Vagina (tissue), 2 donors: ENCODE measurements at regions not wholly inside any gene's neighbourhood (a gene's known extent, or its start where the extent isn't known, plus 50 kb on each side); places are given as distances from the start of the nearest gene placed in this dataset.

Experiments used
- CTCF ChIP-seq, 3 experiments: fragments of 450-650 bp in 2 of 3; fragments of 200-600 bp in 1 of 3; sonication (generic) in 1 of 3; IDR thresholded peaks; one replicate each; pipeline ENCODE4 v1.5.1; 2017 to 2019; ENCODE audit warnings: antibody characterized with exemption in 3 of 3, mild to moderate bottlenecking in 2 of 3, moderate library complexity in 2 of 3
- POLR2A ChIP-seq, 2 donors: fragments of 450-650 bp; IDR thresholded peaks; one replicate each; pipeline ENCODE4 v1.6.1; 2017; ENCODE audit warnings: antibody characterized with exemption in 2 of 2, mild to moderate bottlenecking in 2 of 2, moderate library complexity in 2 of 2
- POLR2AphosphoS5 ChIP-seq, 2 donors: sonication (generic); formaldehyde crosslinking; IDR thresholded peaks; one replicate each; pipeline ENCODE4 v1.9.0; 2017; ENCODE audit warnings: antibody characterized with exemption in 2 of 2, mild to moderate bottlenecking in 2 of 2, low read depth in 1 of 2; ENCODE audit not compliant: insufficient read depth in 1 of 2

DNA sequence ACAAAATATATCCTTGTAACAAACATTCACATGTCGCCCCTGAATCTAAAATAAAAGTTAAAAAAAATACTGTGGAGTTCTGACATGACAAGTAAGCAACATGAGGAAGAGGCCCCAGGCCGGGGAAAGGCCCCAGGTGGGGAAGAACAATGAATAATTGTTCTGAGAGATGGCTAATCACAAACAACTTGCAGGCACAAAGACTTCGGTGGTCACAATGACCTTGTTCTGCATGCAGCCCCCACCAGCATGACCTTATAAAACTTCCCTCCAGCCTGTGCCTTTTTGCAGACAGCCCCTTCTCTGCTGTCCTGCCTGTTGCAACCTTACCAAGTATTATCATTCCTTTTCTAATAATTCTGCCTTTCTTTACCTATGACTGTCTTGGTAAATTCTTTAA, 95.7 kb upstream of the MYLIP start:
- TF ChIP-seq CTCF (IDR thresholded peaks at IDR 0.05): no peak
- no peak for TF ChIP-seq POLR2A (IDR thresholded peaks at IDR 0.05)
- no peak for TF ChIP-seq POLR2AphosphoS5 (IDR thresholded peaks at IDR 0.05; ENCODE audit: insufficient read depth in 1 of 2, low read depth in 1 of 2)
